D721Med (cell line): ENCODE measurements at regions not wholly inside any gene's neighbourhood (a gene's known extent, or its start where the extent isn't known, plus 50 kb on each side); places are given as distances from the start of the nearest gene placed in this dataset.
A peak's percentile ranks its signal among the peaks of the same experiment; 100 is the strongest.

Experiments
- DNase-seq: peaks from one replicate; pipeline ENCODE4 v3.0.0; 2011; ENCODE audit warnings: low spot score; ENCODE audit not compliant: insufficient read length
- FAIRE-seq: peaks from 2 replicates; lab custom pipeline; 2011; peaks lifted over from hg19 to GRCh38; lab: Jason Lieb, UNC
- TF ChIP-seq, protein P1 (sequence below): IDR thresholded peaks from 2 replicates; pipeline ENCODE4 v1.5.1; 2012; ENCODE audit warnings: mild to moderate bottlenecking, control low read depth; ENCODE audit not compliant: insufficient read depth; ENCODE audit errors: missing control alignments

DNA sequence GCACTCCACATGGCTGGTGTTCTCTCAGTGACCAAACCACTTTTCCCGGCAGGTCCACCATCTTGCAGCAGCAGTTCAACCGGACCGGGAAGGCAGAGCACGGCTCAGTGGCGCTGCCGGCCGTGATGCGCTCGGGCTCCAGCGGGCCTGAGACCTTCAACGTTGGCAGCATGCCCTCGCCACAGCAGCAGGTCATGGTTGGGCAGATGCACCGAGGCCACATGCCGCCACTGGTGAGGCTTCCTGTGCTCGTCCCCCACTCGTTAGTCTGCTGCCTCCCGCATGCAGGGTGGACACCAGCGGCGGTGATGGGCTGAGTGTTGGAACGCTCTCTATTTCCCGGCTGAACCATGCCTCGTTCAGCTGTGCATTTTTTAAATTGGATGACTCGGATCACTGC lies 344.9 kb upstream of the TPM1 start:
- TF ChIP-seq, protein P1, sequence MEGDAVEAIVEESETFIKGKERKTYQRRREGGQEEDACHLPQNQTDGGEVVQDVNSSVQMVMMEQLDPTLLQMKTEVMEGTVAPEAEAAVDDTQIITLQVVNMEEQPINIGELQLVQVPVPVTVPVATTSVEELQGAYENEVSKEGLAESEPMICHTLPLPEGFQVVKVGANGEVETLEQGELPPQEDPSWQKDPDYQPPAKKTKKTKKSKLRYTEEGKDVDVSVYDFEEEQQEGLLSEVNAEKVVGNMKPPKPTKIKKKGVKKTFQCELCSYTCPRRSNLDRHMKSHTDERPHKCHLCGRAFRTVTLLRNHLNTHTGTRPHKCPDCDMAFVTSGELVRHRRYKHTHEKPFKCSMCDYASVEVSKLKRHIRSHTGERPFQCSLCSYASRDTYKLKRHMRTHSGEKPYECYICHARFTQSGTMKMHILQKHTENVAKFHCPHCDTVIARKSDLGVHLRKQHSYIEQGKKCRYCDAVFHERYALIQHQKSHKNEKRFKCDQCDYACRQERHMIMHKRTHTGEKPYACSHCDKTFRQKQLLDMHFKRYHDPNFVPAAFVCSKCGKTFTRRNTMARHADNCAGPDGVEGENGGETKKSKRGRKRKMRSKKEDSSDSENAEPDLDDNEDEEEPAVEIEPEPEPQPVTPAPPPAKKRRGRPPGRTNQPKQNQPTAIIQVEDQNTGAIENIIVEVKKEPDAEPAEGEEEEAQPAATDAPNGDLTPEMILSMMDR: no peak
- FAIRE-seq (no peak), DNase-seq (no peak)

- TF ChIP-seq, protein P1: no peak
- no peak for DNase-seq
- no peak for FAIRE-seq
Measured at GRCh38 chr15:62698646-62699045, 343.9 kb upstream of the TPM1 start.

DNA sequence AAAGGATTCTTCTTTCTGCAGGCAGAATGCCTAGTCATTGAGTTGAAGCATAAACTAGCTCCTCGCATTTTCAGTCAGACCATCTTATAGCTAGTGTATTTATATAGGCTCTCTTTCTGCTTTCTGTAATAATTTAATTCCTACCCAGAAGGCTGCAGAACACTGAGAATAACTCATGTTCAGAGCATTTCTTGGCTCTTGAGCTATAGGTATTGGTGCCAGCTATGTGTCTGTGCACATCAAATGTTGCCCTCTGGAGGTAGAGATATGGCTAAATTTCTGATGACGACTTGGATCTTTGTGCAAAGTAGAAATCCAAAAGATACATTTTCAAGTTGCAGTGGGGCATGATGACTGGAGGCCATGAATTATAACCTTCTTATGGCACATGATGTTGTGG lies 336.2 kb upstream of the TPM1 start:
- FAIRE-seq (no peak), DNase-seq (no peak)

GRCh38 chr15:62708470-62708869 lies 334.1 kb upstream of the TPM1 start:
- DNase-seq (no peak), FAIRE-seq (no peak)
- TF ChIP-seq, protein P1: no peak

More for the DNA sequence above, 336.2 kb upstream of the TPM1 start:
- TF ChIP-seq, protein P1: peak; percentile 20

GRCh38 chr15:62709261-62709660 lies 333.3 kb upstream of the TPM1 start:
- FAIRE-seq (no peak), DNase-seq (no peak)
- TF ChIP-seq, protein P1: no peak

- TF ChIP-seq, protein P1: no peak
- DNase-seq: no peak
- FAIRE-seq: no peak
Measured at GRCh38 chr15:62711691-62712454, 330.7 kb upstream of the TPM1 start.

GRCh38 chr15:62712455-62712839 lies 330.1 kb upstream of the TPM1 start:
- TF ChIP-seq, protein P1: no peak
- DNase-seq (no peak), FAIRE-seq (no peak)
